LHCN-M2 (cell line): ENCODE measurements at regions not wholly inside any gene's neighbourhood (a gene's known extent, or its start where the extent isn't known, plus 50 kb on each side); places are given as distances from the start of the nearest gene placed in this dataset.
"Not testable (repeated sequence)": the region's sequence is repeated elsewhere in the genome, so short reads cannot be mapped to it uniquely, and the experiment has no call there.

Source experiments
- DNase-seq: peaks from one replicate; pipeline ENCODE4 v3.0.0-alpha.2; 2012; ENCODE audit warnings: low read depth

- DNase-seq = no peak
Measured at GRCh38 chr17:79560527-79560926, 50.3 kb downstream of the RBFOX3 start.

GRCh38 chr17:79559111-79559887, 51.6 kb downstream of the RBFOX3 start:
- no peak for DNase-seq

GRCh38 chr17:79558091-79558900, 52.6 kb downstream of the RBFOX3 start:
- DNase-seq = no peak

- DNase-seq = no peak
Measured at GRCh38 chr17:79557276-79558090, 53.4 kb downstream of the RBFOX3 start.

- DNase-seq = no peak
Measured at GRCh38 chr17:79556271-79556670, 54.6 kb downstream of the RBFOX3 start.

GRCh38 chr17:79555543-79555942, 55.3 kb downstream of the RBFOX3 start:
- DNase-seq = no peak

- not testable (repeated sequence) for DNase-seq
Measured at GRCh38 chr17:79554346-79554745, 56.5 kb downstream of the RBFOX3 start.

GRCh38 chr17:79552824-79553223, 58.0 kb downstream of the RBFOX3 start:
- DNase-seq = no peak

- DNase-seq = no peak
Measured at GRCh38 chr17:79552405-79552804, 58.4 kb downstream of the RBFOX3 start.

- no peak for DNase-seq
Measured at GRCh38 chr17:79549141-79549915, 61.5 kb downstream of the RBFOX3 start.

GRCh38 chr17:79548116-79548515, 62.7 kb downstream of the RBFOX3 start:
- DNase-seq = no peak

GRCh38 chr17:79547586-79547985, 63.3 kb downstream of the RBFOX3 start:
- no peak for DNase-seq

GRCh38 chr17:79547171-79547570, 63.7 kb downstream of the RBFOX3 start:
- not testable (repeated sequence) for DNase-seq

- no peak for DNase-seq
Measured at GRCh38 chr17:79546386-79546785, 64.5 kb downstream of the RBFOX3 start.

- no peak for DNase-seq
Measured at GRCh38 chr17:79545251-79546005, 65.4 kb downstream of the RBFOX3 start.

- DNase-seq = no peak
Measured at GRCh38 chr17:79544142-79544914, 66.5 kb downstream of the RBFOX3 start.

GRCh38 chr17:79543531-79543930, 67.3 kb downstream of the RBFOX3 start:
- no peak for DNase-seq

- DNase-seq = no peak
Measured at GRCh38 chr17:79542718-79543117, 68.1 kb downstream of the RBFOX3 start.

- DNase-seq = no peak
Measured at GRCh38 chr17:79541056-79541850, 69.6 kb downstream of the RBFOX3 start.
